Naive B cell (primary cell): ENCODE measurements at regions not wholly inside any gene's neighbourhood (a gene's known extent, or its start where the extent isn't known, plus 50 kb on each side); places are given as distances from the start of the nearest gene placed in this dataset.
"Not testable (repeated sequence)": the region's sequence is repeated elsewhere in the genome, so short reads cannot be mapped to it uniquely, and the experiment has no call there.

Experiments
- ATAC-seq, 2 donors: fragments of 150-1000 bp; cut with Tn5 transposase; 2 replicates each; pipeline ENCODE4 v1.10.0; 2021; ENCODE audit warnings: low read depth in 2 of 2, mild to moderate bottlenecking in 2 of 2, moderate library complexity in 2 of 2
- DNase-seq: peaks from one replicate; pipeline ENCODE4 v3.0.0; 2022
- H3K27ac Mint-ChIP-seq, 6 donors: one replicate each; pipeline ENCODE4 v1.8.0; 2020 to 2022; ENCODE audit warnings: mild to moderate bottlenecking in 6 of 6, mixed read lengths in 6 of 6, moderate library complexity in 5 of 6, inconsistent platforms in 2 of 6
- H3K27me3 Mint-ChIP-seq, 3 donors: one replicate each; pipeline ENCODE4 v1.8.0; 2021 to 2022; ENCODE audit warnings: mixed read lengths in 3 of 3, mild to moderate bottlenecking in 1 of 3
- H3K36me3 Mint-ChIP-seq, 2 donors: one replicate each; pipeline ENCODE4 v1.8.0; 2020 to 2022; ENCODE audit warnings: mixed read lengths in 2 of 2, inconsistent platforms in 1 of 2, mild to moderate bottlenecking in 1 of 2
- H3K4me1 Mint-ChIP-seq, 3 donors: one replicate each; pipeline ENCODE4 v1.8.0; 2020 to 2022; ENCODE audit warnings: mixed read lengths in 3 of 3, inconsistent platforms in 1 of 3, mild to moderate bottlenecking in 1 of 3, moderate library complexity in 1 of 3
- H3K4me3 Mint-ChIP-seq, 8 donors: one replicate each; pipeline ENCODE4 v1.8.0; 2020 to 2022; ENCODE audit warnings: mild to moderate bottlenecking in 8 of 8, mixed read lengths in 8 of 8, moderate library complexity in 8 of 8, inconsistent platforms in 2 of 8
- H3K9me3 Mint-ChIP-seq, 7 donors: one replicate each; pipeline ENCODE4 v1.8.0; 2020 to 2022; ENCODE audit warnings: mixed read lengths in 7 of 7, mild to moderate bottlenecking in 5 of 7, inconsistent platforms in 2 of 7, moderate library complexity in 1 of 7

DNA sequence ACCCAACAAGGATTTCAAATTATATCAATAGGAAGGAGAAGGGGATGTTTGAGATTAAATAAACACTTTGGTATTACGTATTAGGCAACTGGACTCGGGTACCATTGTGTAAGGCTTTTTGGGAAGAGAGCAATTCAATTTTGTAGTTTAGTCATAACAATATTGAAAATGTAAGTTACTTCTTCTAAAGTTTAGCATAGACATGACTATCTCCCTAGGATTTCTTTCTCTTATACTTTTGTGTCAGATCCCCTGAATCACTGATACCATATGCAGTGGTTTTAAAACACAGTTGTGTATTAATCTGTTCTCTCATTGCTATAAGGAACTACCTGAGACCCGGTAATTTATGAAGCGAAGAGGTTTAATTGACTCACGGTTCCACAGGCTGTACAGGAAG lies 123.8 kb upstream of the FAM9C start:
- ATAC-seq (no peak), DNase-seq (no peak)
- H3K36me3 Mint-ChIP-seq, result peaks cover 13% of the 10 kb centered on the region in 2 donors
- H3K4me1 Mint-ChIP-seq, result peaks cover 15 to 21% (median 17%) of the 10 kb centered on the region in 3 donors
- peaks cover 0 to 27% (median 0%) of the 10 kb centered on the region in 3 donors for H3K27me3 Mint-ChIP-seq
- peaks cover 3 to 36% (median 10%) of the 10 kb centered on the region in 7 donors for H3K9me3 Mint-ChIP-seq
- H3K27ac Mint-ChIP-seq, result peak overlapping the region; percentile 49 to 82 (median 53)
- H3K4me3 Mint-ChIP-seq, result peak overlapping the region in 3 of 8 donors; percentile 1 to 60 (median 12)

DNA sequence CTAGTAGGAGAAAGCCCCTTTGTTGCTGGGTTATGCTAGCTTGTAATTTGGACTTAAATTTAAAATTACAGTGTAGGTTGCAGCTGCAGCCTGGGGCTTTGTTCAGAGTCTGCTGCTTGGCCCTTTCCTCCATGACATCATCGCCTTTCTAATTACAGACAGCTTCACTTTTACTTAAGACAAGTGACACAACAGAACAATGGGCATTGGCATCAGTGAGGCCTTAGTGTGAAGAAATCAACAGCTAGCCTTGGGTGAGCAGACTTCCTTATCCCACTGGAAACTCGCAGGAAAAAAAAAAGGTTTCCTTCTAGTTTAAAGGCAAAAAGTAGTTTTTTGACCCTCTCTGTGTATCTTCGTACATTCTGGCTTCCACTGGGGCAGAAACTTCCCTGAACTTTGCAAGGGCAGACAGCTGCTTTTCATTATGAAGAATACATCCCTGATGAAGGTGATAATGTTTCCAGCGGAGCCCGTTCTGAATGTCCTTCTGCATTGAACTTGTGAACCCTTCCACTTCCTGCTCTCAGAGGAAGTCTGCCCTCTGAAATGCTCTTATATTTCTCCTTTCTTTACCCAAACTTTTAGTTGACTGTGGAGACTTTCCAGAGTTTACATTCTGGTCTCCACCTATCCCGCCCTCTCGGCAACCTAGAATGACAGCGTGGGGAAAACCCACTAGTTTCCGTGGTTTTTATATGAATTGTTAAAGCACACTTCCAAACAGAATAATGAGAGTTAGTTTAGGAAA lies 123.2 kb upstream of the FAM9C start:
- Mint-ChIP-seq H3K4me1 (peaks cover 15 to 26% (median 19%) of the 10 kb centered on the region in 3 donors), H3K36me3 (peaks cover 13% of the 10 kb centered on the region in 2 donors), H3K4me3 (peak overlapping the region in 7 of 8 donors; percentile 12 to 86 (median 57)), H3K27ac (peak overlapping the region in 3 of 6 donors; percentile 40 to 86 (median 49)), H3K27me3 (peaks cover 0 to 28% (median 0%) of the 10 kb centered on the region in 3 donors), H3K9me3 (peaks cover 3 to 36% (median 10%) of the 10 kb centered on the region in 7 donors)
- DNase-seq (no peak), ATAC-seq (peak in 1 of 2 donors; percentile 23)

DNA sequence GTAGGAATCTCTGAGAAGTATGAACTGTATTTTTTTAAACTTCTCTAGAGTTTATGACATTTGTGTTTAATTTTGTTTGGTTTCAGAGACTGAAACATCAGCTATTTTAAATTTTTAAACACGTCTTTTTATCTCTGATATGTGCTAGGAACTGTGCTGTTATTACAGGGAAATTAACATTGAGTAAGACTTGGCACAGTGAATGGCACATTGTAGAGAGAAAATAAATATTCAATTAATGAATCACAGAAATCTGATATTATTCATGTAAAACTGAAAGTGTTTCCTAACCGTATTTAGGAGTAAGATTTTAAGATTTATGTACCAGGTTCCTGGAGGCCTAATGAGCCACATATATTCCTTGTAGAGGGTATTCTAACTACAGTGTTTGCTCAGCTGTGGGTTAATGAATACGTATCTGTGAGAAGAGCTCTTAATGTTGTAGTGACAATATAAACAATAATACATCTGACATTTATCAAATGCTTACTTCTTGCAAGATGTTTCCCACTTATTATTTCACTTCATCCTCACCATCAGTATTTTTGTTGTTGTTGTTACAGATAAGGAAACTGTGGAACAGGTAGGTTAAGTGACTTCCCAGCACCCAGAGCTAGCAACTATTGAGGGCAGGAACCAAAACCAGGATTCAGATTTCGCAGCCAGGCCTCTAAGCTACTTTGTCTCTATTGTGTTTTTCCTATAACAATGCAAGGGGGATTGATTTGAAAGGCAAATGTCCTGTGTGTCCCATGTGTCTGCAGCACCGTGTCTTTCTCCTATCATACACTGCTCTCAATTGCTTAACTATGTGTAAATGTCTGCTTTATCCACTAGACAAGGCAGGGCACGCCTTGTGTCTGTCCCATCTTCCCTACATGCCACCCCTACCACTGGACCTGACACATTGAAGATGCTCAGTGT lies 121.1 kb upstream of the FAM9C start:
- Mint-ChIP-seq H3K4me1 (peaks cover 17 to 34% (median 25%) of the 10 kb centered on the region in 3 donors), H3K36me3 (peaks cover 3 to 13% of the 10 kb centered on the region in 2 donors), H3K27ac (peak overlapping the region in 1 of 6 donors; percentile 9), H3K4me3 (no peak overlapping the region), H3K9me3 (peaks cover 3 to 29% (median 10%) of the 10 kb centered on the region in 7 donors), H3K27me3 (peaks cover 0 to 28% (median 0%) of the 10 kb centered on the region in 3 donors)
- DNase-seq, result no peak
- no peak for ATAC-seq

DNA sequence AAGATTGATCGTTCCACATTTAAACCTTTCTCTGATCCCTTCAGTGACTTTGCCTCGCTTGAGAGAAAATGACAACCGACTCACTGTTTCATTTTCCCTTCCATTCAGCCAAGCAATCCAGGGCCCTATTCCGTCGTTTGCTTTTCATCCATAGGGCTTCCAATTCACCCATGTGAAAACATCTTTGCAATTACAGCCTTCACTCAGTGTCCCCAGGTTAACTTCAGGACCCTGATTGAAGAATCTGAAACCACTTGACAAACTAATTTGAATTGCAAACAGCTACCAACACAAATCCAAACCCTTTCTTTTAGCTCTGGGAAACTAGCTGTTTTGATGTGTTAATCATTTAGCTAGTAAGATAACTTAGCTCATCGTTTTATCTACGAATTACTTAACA lies 120.2 kb upstream of the FAM9C start:
- Mint-ChIP-seq H3K27ac (no peak overlapping the region), H3K27me3 (peaks cover 0 to 25% (median 0%) of the 10 kb centered on the region in 3 donors), H3K9me3 (peaks cover 3 to 20% (median 9%) of the 10 kb centered on the region in 7 donors), H3K4me3 (no peak overlapping the region), H3K4me1 (peaks cover 17 to 34% (median 25%) of the 10 kb centered on the region in 3 donors), H3K36me3 (peaks cover 0 to 13% of the 10 kb centered on the region in 2 donors)
- DNase-seq (no peak), ATAC-seq (no peak)

DNA sequence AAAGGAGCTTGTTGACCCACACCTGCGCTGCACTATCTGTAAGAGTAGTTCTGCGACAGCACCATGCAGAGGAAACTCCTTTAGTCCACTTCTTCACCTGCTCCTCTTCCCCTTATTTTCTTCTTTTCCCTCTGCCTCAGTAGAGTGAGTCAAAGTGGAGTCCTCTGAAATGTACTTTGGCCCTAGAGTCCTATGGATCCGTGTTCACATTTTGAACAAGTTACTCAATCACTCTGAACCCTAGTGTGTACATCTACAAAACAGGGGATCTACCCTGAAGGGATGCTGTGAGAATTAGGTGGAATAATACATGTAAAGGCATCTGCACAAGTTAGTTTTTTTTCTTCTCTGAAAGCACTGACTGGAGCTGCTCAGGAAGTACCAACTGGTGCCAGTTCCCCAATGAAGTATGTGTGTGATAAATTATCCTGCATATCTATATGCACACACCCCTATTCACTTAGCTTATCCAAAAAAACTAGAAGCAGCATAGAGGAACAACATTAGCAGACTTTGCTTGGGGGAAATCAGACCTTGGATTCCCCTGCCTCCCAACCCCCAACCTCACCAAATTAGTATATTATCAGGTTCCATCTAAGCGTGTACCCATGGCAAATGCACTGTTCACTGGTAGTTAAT lies 118.5 kb upstream of the FAM9C start:
- Mint-ChIP-seq H3K9me3 (peaks cover under 1 to 7% (median 3%) of the 10 kb centered on the region in 7 donors), H3K36me3 (no peaks in the 10 kb centered on the region), H3K27ac (no peak overlapping the region), H3K27me3 (peaks cover 0 to 23% (median 0%) of the 10 kb centered on the region in 3 donors), H3K4me3 (peak overlapping the region in 1 of 8 donors; percentile 26), H3K4me1 (peaks cover 5 to 22% (median 17%) of the 10 kb centered on the region in 3 donors)
- DNase-seq, result no peak
- ATAC-seq, result no peak

DNA sequence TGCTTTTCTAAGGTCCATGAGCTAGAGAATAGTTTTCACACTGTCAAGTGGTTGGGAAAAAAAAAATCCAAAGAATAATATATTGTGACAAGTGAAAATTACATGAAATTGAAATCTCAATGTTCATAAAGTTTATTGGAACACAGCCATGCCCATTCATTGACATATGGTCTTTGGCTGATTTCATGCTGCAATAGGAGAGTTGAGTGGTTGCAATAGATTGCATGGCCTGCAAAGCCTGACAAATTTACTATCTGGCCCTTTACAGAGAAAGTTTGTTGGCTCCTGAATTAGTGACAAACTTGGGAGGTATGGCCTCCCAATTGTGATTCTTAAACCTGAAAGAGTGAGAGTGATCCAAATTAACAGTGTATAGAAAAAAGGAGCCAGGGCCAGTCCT lies 115.5 kb upstream of the FAM9C start:
- Mint-ChIP-seq H3K9me3 (peaks cover 0 to 13% (median 8%) of the 10 kb centered on the region in 7 donors), H3K36me3 (no peaks in the 10 kb centered on the region), H3K4me1 (peaks cover 3 to 15% (median 8%) of the 10 kb centered on the region in 3 donors), H3K27me3 (peaks cover 0 to 14% (median 0%) of the 10 kb centered on the region in 3 donors), H3K27ac (no peak overlapping the region), H3K4me3 (no peak overlapping the region)
- DNase-seq (no peak), ATAC-seq (no peak)

DNA sequence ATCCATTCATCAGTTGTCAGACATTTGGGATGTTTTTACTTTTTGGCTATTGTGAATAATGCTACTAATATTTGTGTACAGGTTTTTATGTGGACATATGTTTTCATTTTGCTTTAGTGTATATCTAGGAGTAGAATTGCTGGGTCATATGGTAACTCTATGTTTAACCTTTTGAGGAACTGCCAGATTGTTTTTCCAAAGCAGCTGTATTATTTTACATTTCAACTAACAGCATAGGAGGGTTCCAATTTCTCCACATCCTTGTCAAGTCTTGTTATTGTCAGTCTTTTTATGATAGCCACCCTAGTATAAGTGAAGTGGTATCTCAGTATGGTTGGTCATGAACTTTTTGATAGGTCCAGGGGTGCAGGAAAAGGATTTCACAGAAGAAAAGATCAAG lies 114.5 kb upstream of the FAM9C start:
- peaks cover 3 to 15% (median 8%) of the 10 kb centered on the region in 3 donors for H3K4me1 Mint-ChIP-seq
- ATAC-seq (no peak), DNase-seq (no peak)
- peaks cover 0 to 20% (median 14%) of the 10 kb centered on the region in 7 donors for H3K9me3 Mint-ChIP-seq
- H3K4me3 Mint-ChIP-seq, result no peak overlapping the region
- H3K27ac Mint-ChIP-seq, result no peak overlapping the region
- peaks cover 0 to 9% of the 10 kb centered on the region in 2 donors for H3K36me3 Mint-ChIP-seq
- peaks cover 0 to 14% (median 0%) of the 10 kb centered on the region in 3 donors for H3K27me3 Mint-ChIP-seq

DNA sequence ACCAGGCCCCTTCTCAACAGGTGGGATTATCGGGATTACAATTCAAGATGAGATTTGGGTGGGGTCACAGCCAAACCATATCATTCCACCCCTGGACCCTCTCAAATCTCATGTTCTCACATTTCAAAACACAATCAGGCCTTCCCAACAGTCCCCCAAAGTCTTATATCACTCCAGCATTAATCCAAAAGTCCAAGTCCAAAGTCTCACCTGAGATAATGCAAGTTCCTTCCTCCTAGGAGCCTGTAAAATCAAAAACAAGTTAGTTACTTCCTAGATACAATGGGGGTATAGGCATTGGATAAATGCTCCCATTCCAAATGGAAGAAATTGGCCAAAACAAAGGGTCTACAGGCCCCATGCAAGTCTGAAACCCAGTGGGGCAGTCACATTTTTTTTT lies 111.1 kb upstream of the FAM9C start:
- peaks cover 0 to 41% (median 22%) of the 10 kb centered on the region in 7 donors for H3K9me3 Mint-ChIP-seq
- ATAC-seq, H3K4me1 Mint-ChIP-seq, H3K4me3 Mint-ChIP-seq, DNase-seq, H3K27me3 Mint-ChIP-seq: not testable (repeated sequence)
- peaks cover 0 to 19% of the 10 kb centered on the region in 2 donors for H3K36me3 Mint-ChIP-seq
- peak overlapping the region in 1 of 6 donors; percentile 20 for H3K27ac Mint-ChIP-seq

DNA sequence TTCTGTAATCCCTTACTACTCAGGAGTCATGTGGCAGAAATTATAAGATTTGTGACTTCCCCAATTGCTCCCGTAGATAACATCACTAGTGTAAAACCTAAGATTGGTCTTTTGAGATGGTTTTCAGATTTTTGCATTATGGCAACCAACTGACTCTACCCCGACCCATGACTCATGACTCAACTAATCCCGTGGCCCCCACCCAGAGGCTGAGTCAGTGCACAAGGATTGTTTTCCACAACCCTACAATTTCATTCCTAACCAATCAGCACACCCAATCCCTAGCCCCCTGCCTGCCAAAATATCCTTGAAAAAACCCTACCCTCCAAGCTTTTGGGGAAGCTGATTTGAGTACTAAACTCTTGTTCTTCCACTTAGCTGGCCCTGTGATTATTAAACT lies 109.4 kb upstream of the FAM9C start:
- no peak for DNase-seq
- Mint-ChIP-seq H3K4me3 (no peak overlapping the region), H3K9me3 (peaks cover 0 to 41% (median 22%) of the 10 kb centered on the region in 7 donors), H3K36me3 (peaks cover 0 to 19% of the 10 kb centered on the region in 2 donors), H3K27ac (peak overlapping the region in 2 of 6 donors; percentile 8 to 89), H3K27me3 (no peaks in the 10 kb centered on the region), H3K4me1 (no peaks in the 10 kb centered on the region)
- no peak for ATAC-seq

DNA sequence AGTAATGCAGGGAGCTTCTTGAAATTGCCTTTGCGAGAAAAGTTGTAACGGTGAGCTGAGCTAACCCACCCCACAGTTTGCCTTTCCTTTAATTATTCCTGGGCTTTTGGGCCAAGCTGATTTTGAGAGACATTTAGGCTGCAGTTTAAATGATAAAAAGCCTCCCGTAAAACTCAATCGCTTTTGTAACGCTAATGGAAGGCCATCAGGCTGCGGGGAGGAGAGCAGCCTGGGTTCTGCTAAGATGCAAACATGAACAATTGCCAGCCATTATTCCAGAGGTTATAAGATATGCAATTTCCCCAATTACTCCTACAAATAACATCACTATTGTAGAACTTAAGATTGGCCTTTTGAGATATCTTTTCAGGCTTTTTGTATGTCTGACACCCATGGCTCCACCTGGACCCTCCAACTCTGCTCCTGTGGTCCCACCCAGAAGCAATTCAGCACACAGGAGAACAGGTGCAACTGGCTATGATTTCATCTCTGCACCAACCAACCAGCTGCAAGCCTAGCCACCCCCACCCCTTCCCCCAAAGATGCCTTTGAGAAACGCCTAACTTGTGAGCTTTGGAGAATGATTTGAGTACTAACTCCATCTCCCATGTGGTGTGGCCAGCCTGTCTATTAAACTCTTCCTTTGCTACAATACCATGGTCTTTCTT lies 108.2 kb upstream of the FAM9C start:
- peaks cover 0 to 46% (median 24%) of the 10 kb centered on the region in 7 donors for H3K9me3 Mint-ChIP-seq
- no peaks in the 10 kb centered on the region for H3K27me3 Mint-ChIP-seq
- H3K36me3 Mint-ChIP-seq, result peaks cover 0 to 19% of the 10 kb centered on the region in 2 donors
- no peak for DNase-seq
- ATAC-seq, result no peak
- H3K4me3 Mint-ChIP-seq, result peak overlapping the region in 1 of 8 donors; percentile 30
- H3K4me1 Mint-ChIP-seq, result peaks cover 0 to 6% (median 0%) of the 10 kb centered on the region in 3 donors
- H3K27ac Mint-ChIP-seq, result no peak overlapping the region

DNA sequence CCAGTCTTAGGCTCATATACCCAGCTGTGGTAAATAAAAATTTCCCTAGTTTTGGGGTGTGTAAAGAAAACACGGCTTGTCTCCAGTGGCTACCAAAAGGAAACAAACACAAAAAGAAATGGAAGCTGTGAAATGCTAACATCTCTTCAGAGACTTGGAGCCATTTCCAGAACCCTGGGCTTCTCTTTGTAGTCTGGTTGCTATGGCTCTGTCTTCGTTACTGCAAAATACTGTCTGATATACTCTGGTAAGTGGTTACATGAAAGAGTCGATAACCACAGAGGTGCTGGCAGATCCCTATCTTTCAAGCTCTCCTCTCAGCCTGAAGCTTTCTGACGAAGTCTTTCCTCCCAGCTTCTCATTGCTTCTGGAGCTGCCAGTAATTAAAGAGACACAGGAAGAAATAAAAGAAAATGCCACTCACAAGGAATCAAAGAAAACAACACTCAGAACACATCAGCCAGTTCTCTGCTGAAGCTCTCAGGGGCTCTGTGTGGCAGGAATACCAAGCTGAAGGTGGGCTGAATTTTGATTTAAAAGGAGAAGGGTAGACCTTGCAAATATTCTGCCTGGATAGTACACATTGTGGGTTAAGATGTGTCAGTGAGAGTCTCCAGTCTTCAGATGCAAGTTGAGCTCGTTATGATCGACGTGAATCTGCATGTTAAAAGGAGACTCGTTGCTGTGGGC lies 107.6 kb upstream of the FAM9C start:
- H3K36me3 Mint-ChIP-seq, result peaks cover under 1 to 24% of the 10 kb centered on the region in 2 donors
- no peak for DNase-seq
- peaks cover 0 to 6% (median 0%) of the 10 kb centered on the region in 3 donors for H3K4me1 Mint-ChIP-seq
- no peak overlapping the region for H3K4me3 Mint-ChIP-seq
- no peak for ATAC-seq
- H3K27me3 Mint-ChIP-seq, result peaks cover 0 to 2% (median 0%) of the 10 kb centered on the region in 3 donors
- H3K9me3 Mint-ChIP-seq, result peaks cover 0 to 53% (median 28%) of the 10 kb centered on the region in 7 donors
- peak overlapping the region in 1 of 6 donors; percentile 7 for H3K27ac Mint-ChIP-seq
